ENCODE measurements at regions not wholly inside any gene's neighbourhood (a gene's known extent, or its start where the extent isn't known, plus 50 kb on each side); places are given as distances from the start of the nearest gene placed in this dataset.
"Not testable (repeated sequence)": the region's sequence is repeated elsewhere in the genome, so short reads cannot be mapped to it uniquely, and the experiment has no call there.

- POLR2A ChIA-PET: no interaction called here
- H3K9me1 ChIP-seq (replicated peaks; ENCODE audit: control insufficient read depth, extremely low read depth, insufficient read depth, low read length): no peaks in the 10 kb centered on the region
- no peaks in the 10 kb centered on the region for H3K4me1 ChIP-seq (ENCODE audit: control insufficient read depth, extremely low read depth, insufficient read depth, low read length)
- H3K4me3 ChIP-seq (replicated peaks in 1 of 3; ENCODE audit: insufficient read depth in 1 of 3, low read depth in 1 of 3, low read length in 3 of 3): no peak overlapping the region
- BruUV-seq (replicated peaks): no TSS peak
- TF ChIP-seq POLR2AphosphoS5 (IDR thresholded peaks at IDR 0.05; ENCODE audit: insufficient read depth, low read depth, low read length): no peak
- TF ChIP-seq MYC (IDR thresholded peaks at IDR 0.05; ENCODE audit: low read depth, low read length): no peak
- TF ChIP-seq MAX (IDR thresholded peaks at IDR 0.05; ENCODE audit: insufficient read depth, insufficient read length): no peak
- no peak for TF ChIP-seq GATA2 (IDR thresholded peaks at IDR 0.05; ENCODE audit: insufficient read depth, insufficient read length, low read depth, low read length)
- H3K36me3 ChIP-seq (ENCODE audit: control insufficient read depth in 2 of 2, extremely low read depth in 1 of 2, insufficient read depth in 2 of 2, low read length in 2 of 2): no peaks in the 10 kb centered on the region
- no peak overlapping the region for H3K4me2 ChIP-seq (ENCODE audit: insufficient read depth, low read length)
- H3K27ac ChIP-seq (ENCODE audit: insufficient read depth, low read depth, low read length): no peak overlapping the region
- no peaks in the 10 kb centered on the region for H3K9me3 ChIP-seq (replicated peaks; ENCODE audit: control insufficient read depth, insufficient read depth, low read length)
- intact Hi-C loops (cut with micrococcal nuclease) (loop anchor here (5.0 kb wide), 1 partner anchor 74 kb away; no protein-coding TSS in a partner anchor), dilution Hi-C loops (cut with MboI; ENCODE audit: extremely low pct_ligation_motif_present, low sequenced_read_pairs) (no loop called here)
- CTCF ChIA-PET: interaction anchor here (0.8 kb wide), 1 partner anchor 75 kb away, joined by 3 read pairs; no protein-coding TSS in a partner anchor
- no peaks in the 10 kb centered on the region for H4K20me1 ChIP-seq (replicated peaks; ENCODE audit: control insufficient read depth, extremely low read depth, insufficient read depth, low read length)
- H3K27me3 ChIP-seq (ENCODE audit: control insufficient read depth in 2 of 2, insufficient read depth in 2 of 2, low read length in 2 of 2): no peaks in the 10 kb centered on the region
- H3K9ac ChIP-seq (replicated peaks; ENCODE audit: extremely low read depth, insufficient read depth, low read length): no peak overlapping the region
- FAIRE-seq (no peak), DNase-seq (ENCODE audit: low read depth, low spot score) (no peak)
- H2AFZ ChIP-seq (ENCODE audit: low read depth, low read length): no peak overlapping the region
- no peaks in the 10 kb centered on the region for H3K79me2 ChIP-seq (ENCODE audit: control insufficient read depth, insufficient read depth, low read length)
Observed at GRCh38 chr2:175326801-175327200, 145.3 kb upstream of the ATP5MC3 start.

- H2AFZ ChIP-seq (ENCODE audit: low read depth, low read length); dilution Hi-C loops (cut with MboI; ENCODE audit: extremely low pct_ligation_motif_present, low sequenced_read_pairs); H3K9me1 ChIP-seq (replicated peaks; ENCODE audit: control insufficient read depth, extremely low read depth, insufficient read depth, low read length); DNase-seq (ENCODE audit: low read depth, low spot score); H3K4me2 ChIP-seq (ENCODE audit: insufficient read depth, low read length); H3K27me3 ChIP-seq (ENCODE audit: control insufficient read depth in 2 of 2, insufficient read depth in 2 of 2, low read length in 2 of 2); H3K36me3 ChIP-seq (ENCODE audit: control insufficient read depth in 2 of 2, extremely low read depth in 1 of 2, insufficient read depth in 2 of 2, low read length in 2 of 2); H3K4me1 ChIP-seq (ENCODE audit: control insufficient read depth, extremely low read depth, insufficient read depth, low read length); FAIRE-seq; H3K79me2 ChIP-seq (ENCODE audit: control insufficient read depth, insufficient read depth, low read length); H3K27ac ChIP-seq (ENCODE audit: insufficient read depth, low read depth, low read length); H3K9me3 ChIP-seq (replicated peaks; ENCODE audit: control insufficient read depth, insufficient read depth, low read length); H3K9ac ChIP-seq (replicated peaks; ENCODE audit: extremely low read depth, insufficient read depth, low read length); POLR2A ChIA-PET; BruUV-seq (replicated peaks); H4K20me1 ChIP-seq (replicated peaks; ENCODE audit: control insufficient read depth, extremely low read depth, insufficient read depth, low read length); H3K4me3 ChIP-seq (replicated peaks in 1 of 3; ENCODE audit: insufficient read depth in 1 of 3, low read depth in 1 of 3, low read length in 3 of 3): not testable (repeated sequence)
- CTCF ChIA-PET: interaction anchor here (0.8 kb wide), 1 partner anchor 75 kb away, joined by 3 read pairs; no protein-coding TSS in a partner anchor
- intact Hi-C loops (cut with micrococcal nuclease): loop anchor here (5.0 kb wide), 1 partner anchor 74 kb away; no protein-coding TSS in a partner anchor
Observed at GRCh38 chr2:175326164-175326563, 144.7 kb upstream of the ATP5MC3 start.

Data from endothelial cell of umbilical vein (primary cell).